SK-N-SH treated with all-trans-retinoic acid at 6 μM for 48 hours (cell line): ENCODE measurements at regions not wholly inside any gene's neighbourhood (a gene's known extent, or its start where the extent isn't known, plus 50 kb on each side); places are given as distances from the start of the nearest gene placed in this dataset.

Source experiments
- ATAC-seq: fragments of 200-7000 bp; cut with Tn5 transposase; 3 replicates; pipeline ENCODE4 v1.9.1; 2020; ENCODE audit warnings: mild to moderate bottlenecking, moderate library complexity
- ARNTL ChIP-seq: fragments of 450-650 bp; formaldehyde crosslinking; IDR thresholded peaks from 2 replicates; pipeline ENCODE4 v1.5.0; 2020; ENCODE audit warnings: low read depth, mild to moderate bottlenecking, moderate library complexity, borderline replicate concordance
- BACH2 ChIP-seq: fragments of 250-450 bp; sonication (Bioruptor Pico); IDR thresholded peaks from 2 replicates; pipeline ENCODE4 v1.9.0; 2021; ENCODE audit warnings: mild to moderate bottlenecking, borderline replicate concordance
- CSDC2 ChIP-seq: fragments of 250-450 bp; sonication (Bioruptor Pico); IDR thresholded peaks from 2 replicates; pipeline ENCODE4 v1.5.0; 2020; ENCODE audit warnings: mild to moderate bottlenecking, moderate library complexity
- ESRRG ChIP-seq: fragments of 250-450 bp; sonication (Bioruptor Pico); IDR thresholded peaks from 2 replicates; pipeline ENCODE4 v1.6.1; 2021; ENCODE audit warnings: mild to moderate bottlenecking
- GLIS3 ChIP-seq: fragments of 250-450 bp; sonication (Bioruptor Pico); IDR thresholded peaks from 2 replicates; pipeline ENCODE4 v1.5.0; 2020; ENCODE audit warnings: mild to moderate bottlenecking, moderate library complexity
- ISL1 ChIP-seq: fragments of 250-450 bp; sonication (Bioruptor Pico); IDR thresholded peaks from 2 replicates; pipeline ENCODE4 v2.1.2; 2022; ENCODE audit warnings: mild to moderate bottlenecking, moderate library complexity
- OSR1 ChIP-seq: fragments of 250-450 bp; sonication (Bioruptor Pico); IDR thresholded peaks from 2 replicates; pipeline ENCODE4 v1.8.0; 2022; ENCODE audit warnings: moderate library complexity, mild to moderate bottlenecking, inconsistent platforms
- PPARA ChIP-seq: fragments of 250-450 bp; sonication (Bioruptor Pico); IDR thresholded peaks from 2 replicates; pipeline ENCODE4 v1.5.0; 2020; ENCODE audit warnings: mild to moderate bottlenecking, borderline replicate concordance
- RARB ChIP-seq: fragments of 250-450 bp; sonication (Bioruptor Pico); IDR thresholded peaks from 2 replicates; pipeline ENCODE4 v1.8.0; 2021; ENCODE audit warnings: mild to moderate bottlenecking, moderate library complexity
- SNAI2 ChIP-seq: fragments of 250-450 bp; sonication (Bioruptor Pico); IDR thresholded peaks from 2 replicates; pipeline ENCODE4 v1.5.0; 2020; ENCODE audit warnings: mild to moderate bottlenecking, moderate library complexity
- TCF4 ChIP-seq: fragments of 250-450 bp; sonication (Bioruptor Pico); IDR thresholded peaks from 2 replicates; pipeline ENCODE4 v1.8.0; 2021; ENCODE audit warnings: mild to moderate bottlenecking, moderate library complexity, borderline replicate concordance
- TOX ChIP-seq: fragments of 250-450 bp; sonication (Bioruptor Pico); IDR thresholded peaks from 2 replicates; pipeline ENCODE4 v1.8.0; 2021; ENCODE audit warnings: mild to moderate bottlenecking, moderate library complexity, borderline replicate concordance
- ZC3H10 ChIP-seq: fragments of 250-450 bp; sonication (Bioruptor Pico); IDR thresholded peaks from 2 replicates; pipeline ENCODE4 v1.5.1; 2021; ENCODE audit warnings: mild to moderate bottlenecking, moderate library complexity
- ZFP3 ChIP-seq: fragments of 250-450 bp; sonication (Bioruptor Pico); IDR thresholded peaks from 2 replicates; pipeline ENCODE4 v1.5.0; 2020; ENCODE audit warnings: mild to moderate bottlenecking, moderate library complexity
- ZFP30 ChIP-seq: fragments of 450-650 bp; formaldehyde crosslinking; IDR thresholded peaks from 2 replicates; pipeline ENCODE4 v1.5.0; 2022; ENCODE audit warnings: mild to moderate bottlenecking, moderate library complexity
- ZNF70 ChIP-seq: fragments of 450-650 bp; formaldehyde crosslinking; IDR thresholded peaks from 2 replicates; pipeline ENCODE4 v1.5.0; 2020; ENCODE audit warnings: mild to moderate bottlenecking, moderate library complexity
- ZNF8 ChIP-seq: fragments of 450-650 bp; formaldehyde crosslinking; IDR thresholded peaks from 2 replicates; pipeline ENCODE4 v1.5.0; 2020; ENCODE audit warnings: mild to moderate bottlenecking, moderate library complexity
- TF ChIP-seq, protein P1 (sequence below): fragments of 250-450 bp; sonication (Bioruptor Pico); IDR thresholded peaks from 2 replicates; pipeline ENCODE4 v1.5.1; 2020; ENCODE audit warnings: low read depth, mild to moderate bottlenecking, moderate library complexity
- TF ChIP-seq, protein P2 (sequence below): fragments of 250-450 bp; sonication (Bioruptor Pico); IDR thresholded peaks from 2 replicates; pipeline ENCODE4 v1.8.0; 2021; ENCODE audit warnings: low read depth, mild to moderate bottlenecking, moderate library complexity, borderline replicate concordance
- TF ChIP-seq, protein P3 (sequence below): fragments of 250-450 bp; sonication (Bioruptor Pico); IDR thresholded peaks from 2 replicates; pipeline ENCODE4 v1.5.0; 2020; ENCODE audit warnings: mild to moderate bottlenecking, moderate library complexity
- TF ChIP-seq, protein P4 (sequence below): fragments of 250-450 bp; sonication (Bioruptor Pico); IDR thresholded peaks from 2 replicates; pipeline ENCODE4 v1.5.1; 2021; ENCODE audit warnings: mild to moderate bottlenecking, moderate library complexity
- TF ChIP-seq, protein P5 (sequence below): fragments of 250-450 bp; sonication (Bioruptor Pico); IDR thresholded peaks from 2 replicates; pipeline ENCODE4 v1.8.0; 2020; ENCODE audit warnings: mild to moderate bottlenecking, moderate library complexity, borderline replicate concordance

DNA sequence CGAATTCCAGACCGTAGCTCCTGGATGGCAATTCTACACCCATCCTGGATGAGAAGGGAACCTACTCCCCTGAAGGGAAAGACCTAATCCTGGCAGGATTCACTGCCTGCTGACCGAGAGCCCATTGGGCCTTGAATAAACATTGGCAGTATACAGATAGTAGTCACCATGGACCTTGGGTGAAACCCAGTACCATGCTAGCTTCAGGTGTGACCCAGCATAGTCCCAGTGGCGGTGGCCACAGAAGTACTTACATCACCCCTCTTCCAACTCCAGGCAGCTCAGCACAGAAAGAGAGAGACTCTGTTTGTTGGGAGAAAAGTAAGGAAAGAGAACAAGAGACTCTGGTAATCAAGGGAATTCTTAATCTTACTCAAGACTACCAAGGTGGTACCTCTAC is 97.2 kb upstream of the SLC13A1 start:
- TF ChIP-seq BACH2 (no peak), CSDC2 (CRISPR knock-in tag) (no peak), ESRRG (no peak), ARNTL (CRISPR knock-in tag) (no peak), GLIS3 (no peak), PPARA (CRISPR knock-in tag) (no peak), ZC3H10 (no peak), TOX (CRISPR knock-in tag) (no peak), RARB (CRISPR knock-in tag) (no peak)
- TF ChIP-seq, protein P1, sequence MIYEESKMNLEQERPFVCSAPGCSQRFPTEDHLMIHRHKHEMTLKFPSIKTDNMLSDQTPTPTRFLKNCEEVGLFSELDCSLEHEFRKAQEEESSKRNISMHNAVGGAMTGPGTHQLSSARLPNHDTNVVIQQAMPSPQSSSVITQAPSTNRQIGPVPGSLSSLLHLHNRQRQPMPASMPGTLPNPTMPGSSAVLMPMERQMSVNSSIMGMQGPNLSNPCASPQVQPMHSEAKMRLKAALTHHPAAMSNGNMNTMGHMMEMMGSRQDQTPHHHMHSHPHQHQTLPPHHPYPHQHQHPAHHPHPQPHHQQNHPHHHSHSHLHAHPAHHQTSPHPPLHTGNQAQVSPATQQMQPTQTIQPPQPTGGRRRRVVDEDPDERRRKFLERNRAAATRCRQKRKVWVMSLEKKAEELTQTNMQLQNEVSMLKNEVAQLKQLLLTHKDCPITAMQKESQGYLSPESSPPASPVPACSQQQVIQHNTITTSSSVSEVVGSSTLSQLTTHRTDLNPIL (CRISPR knock-in tag): no peak
- no peak for ATAC-seq

DNA sequence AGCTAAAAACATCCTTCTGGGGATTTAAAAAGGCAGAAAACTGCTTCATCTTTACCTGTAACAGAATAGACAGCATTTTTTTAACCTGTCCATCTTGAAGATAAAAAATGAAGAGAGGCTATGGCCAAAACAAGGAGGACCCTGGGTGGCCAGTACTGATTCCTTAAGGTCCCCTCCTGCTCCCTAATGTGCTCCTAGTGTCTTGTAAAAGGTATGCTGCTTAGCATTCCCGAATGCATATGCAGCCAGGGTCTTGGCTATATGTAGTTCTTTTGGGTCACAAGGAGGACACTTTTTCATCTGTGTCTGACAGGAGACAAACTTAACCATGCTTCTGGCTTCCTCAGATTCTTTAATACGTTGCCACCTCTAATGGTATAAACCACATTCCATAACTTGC is 93.9 kb upstream of the SLC13A1 start:
- no peak for ATAC-seq
- TF ChIP-seq, protein P2, sequence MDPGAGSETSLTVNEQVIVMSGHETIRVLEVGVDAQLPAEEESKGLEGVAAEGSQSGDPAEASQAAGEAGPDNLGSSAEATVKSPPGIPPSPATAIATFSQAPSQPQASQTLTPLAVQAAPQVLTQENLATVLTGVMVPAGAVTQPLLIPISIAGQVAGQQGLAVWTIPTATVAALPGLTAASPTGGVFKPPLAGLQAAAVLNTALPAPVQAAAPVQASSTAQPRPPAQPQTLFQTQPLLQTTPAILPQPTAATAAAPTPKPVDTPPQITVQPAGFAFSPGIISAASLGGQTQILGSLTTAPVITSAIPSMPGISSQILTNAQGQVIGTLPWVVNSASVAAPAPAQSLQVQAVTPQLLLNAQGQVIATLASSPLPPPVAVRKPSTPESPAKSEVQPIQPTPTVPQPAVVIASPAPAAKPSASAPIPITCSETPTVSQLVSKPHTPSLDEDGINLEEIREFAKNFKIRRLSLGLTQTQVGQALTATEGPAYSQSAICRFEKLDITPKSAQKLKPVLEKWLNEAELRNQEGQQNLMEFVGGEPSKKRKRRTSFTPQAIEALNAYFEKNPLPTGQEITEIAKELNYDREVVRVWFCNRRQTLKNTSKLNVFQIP (CRISPR knock-in tag): no peak
- TF ChIP-seq SNAI2 (CRISPR knock-in tag): no peak
- TF ChIP-seq ZFP30 (CRISPR knock-in tag): no peak
- TF ChIP-seq, protein P1 (CRISPR knock-in tag): no peak
- TF ChIP-seq ISL1: no peak
- TF ChIP-seq ZNF8 (CRISPR knock-in tag): no peak
- TF ChIP-seq BACH2: no peak
- TF ChIP-seq RARB (CRISPR knock-in tag): no peak
- TF ChIP-seq, protein P3, sequence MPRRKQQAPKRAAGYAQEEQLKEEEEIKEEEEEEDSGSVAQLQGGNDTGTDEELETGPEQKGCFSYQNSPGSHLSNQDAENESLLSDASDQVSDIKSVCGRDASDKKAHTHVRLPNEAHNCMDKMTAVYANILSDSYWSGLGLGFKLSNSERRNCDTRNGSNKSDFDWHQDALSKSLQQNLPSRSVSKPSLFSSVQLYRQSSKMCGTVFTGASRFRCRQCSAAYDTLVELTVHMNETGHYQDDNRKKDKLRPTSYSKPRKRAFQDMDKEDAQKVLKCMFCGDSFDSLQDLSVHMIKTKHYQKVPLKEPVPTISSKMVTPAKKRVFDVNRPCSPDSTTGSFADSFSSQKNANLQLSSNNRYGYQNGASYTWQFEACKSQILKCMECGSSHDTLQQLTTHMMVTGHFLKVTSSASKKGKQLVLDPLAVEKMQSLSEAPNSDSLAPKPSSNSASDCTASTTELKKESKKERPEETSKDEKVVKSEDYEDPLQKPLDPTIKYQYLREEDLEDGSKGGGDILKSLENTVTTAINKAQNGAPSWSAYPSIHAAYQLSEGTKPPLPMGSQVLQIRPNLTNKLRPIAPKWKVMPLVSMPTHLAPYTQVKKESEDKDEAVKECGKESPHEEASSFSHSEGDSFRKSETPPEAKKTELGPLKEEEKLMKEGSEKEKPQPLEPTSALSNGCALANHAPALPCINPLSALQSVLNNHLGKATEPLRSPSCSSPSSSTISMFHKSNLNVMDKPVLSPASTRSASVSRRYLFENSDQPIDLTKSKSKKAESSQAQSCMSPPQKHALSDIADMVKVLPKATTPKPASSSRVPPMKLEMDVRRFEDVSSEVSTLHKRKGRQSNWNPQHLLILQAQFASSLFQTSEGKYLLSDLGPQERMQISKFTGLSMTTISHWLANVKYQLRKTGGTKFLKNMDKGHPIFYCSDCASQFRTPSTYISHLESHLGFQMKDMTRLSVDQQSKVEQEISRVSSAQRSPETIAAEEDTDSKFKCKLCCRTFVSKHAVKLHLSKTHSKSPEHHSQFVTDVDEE (CRISPR knock-in tag): no peak
- no peak for TF ChIP-seq ZC3H10
- TF ChIP-seq, protein P4, sequence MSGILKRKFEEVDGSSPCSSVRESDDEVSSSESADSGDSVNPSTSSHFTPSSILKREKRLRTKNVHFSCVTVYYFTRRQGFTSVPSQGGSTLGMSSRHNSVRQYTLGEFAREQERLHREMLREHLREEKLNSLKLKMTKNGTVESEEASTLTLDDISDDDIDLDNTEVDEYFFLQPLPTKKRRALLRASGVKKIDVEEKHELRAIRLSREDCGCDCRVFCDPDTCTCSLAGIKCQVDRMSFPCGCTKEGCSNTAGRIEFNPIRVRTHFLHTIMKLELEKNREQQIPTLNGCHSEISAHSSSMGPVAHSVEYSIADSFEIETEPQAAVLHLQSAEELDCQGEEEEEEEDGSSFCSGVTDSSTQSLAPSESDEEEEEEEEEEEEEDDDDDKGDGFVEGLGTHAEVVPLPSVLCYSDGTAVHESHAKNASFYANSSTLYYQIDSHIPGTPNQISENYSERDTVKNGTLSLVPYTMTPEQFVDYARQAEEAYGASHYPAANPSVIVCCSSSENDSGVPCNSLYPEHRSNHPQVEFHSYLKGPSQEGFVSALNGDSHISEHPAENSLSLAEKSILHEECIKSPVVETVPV (CRISPR knock-in tag): no peak
- no peak for TF ChIP-seq OSR1 (CRISPR knock-in tag)
- no peak for TF ChIP-seq ZFP3 (CRISPR knock-in tag)
- TF ChIP-seq TOX (CRISPR knock-in tag): no peak

DNA sequence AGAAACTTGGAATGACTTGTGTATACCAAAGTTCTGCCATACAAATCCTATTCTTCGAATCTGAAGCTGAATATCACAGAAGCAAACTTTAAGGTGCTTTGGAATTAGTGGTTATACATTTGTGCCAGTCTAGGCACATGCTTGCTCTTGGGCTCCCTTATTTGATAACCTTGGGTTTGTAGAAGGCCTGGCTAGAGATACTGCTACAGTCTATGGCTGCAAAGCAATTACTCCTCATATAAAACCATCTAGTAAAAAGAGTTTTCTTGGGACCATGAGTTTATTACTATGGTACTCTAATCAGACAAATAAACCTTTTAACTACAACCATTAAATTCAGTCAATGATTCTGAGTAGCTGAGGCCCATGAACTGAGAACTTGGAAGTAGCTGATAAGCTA is 92.5 kb upstream of the SLC13A1 start:
- no peak for TF ChIP-seq ARNTL (CRISPR knock-in tag)
- no peak for TF ChIP-seq BACH2
- TF ChIP-seq ZFP30 (CRISPR knock-in tag): no peak
- TF ChIP-seq TCF4 (CRISPR knock-in tag): no peak
- TF ChIP-seq PPARA (CRISPR knock-in tag): no peak
- no peak for TF ChIP-seq ZC3H10
- no peak for TF ChIP-seq TOX (CRISPR knock-in tag)
- TF ChIP-seq, protein P3 (CRISPR knock-in tag): no peak
- no peak for TF ChIP-seq ZFP3 (CRISPR knock-in tag)
- no peak for TF ChIP-seq ZNF70 (CRISPR knock-in tag)
- no peak for TF ChIP-seq GLIS3
- no peak for TF ChIP-seq ZNF8 (CRISPR knock-in tag)
- TF ChIP-seq OSR1 (CRISPR knock-in tag): no peak
- TF ChIP-seq, protein P5, sequence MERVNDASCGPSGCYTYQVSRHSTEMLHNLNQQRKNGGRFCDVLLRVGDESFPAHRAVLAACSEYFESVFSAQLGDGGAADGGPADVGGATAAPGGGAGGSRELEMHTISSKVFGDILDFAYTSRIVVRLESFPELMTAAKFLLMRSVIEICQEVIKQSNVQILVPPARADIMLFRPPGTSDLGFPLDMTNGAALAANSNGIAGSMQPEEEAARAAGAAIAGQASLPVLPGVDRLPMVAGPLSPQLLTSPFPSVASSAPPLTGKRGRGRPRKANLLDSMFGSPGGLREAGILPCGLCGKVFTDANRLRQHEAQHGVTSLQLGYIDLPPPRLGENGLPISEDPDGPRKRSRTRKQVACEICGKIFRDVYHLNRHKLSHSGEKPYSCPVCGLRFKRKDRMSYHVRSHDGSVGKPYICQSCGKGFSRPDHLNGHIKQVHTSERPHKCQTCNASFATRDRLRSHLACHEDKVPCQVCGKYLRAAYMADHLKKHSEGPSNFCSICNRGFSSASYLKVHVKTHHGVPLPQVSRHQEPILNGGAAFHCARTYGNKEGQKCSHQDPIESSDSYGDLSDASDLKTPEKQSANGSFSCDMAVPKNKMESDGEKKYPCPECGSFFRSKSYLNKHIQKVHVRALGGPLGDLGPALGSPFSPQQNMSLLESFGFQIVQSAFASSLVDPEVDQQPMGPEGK (CRISPR knock-in tag): no peak
- TF ChIP-seq CSDC2 (CRISPR knock-in tag): no peak
- TF ChIP-seq SNAI2 (CRISPR knock-in tag): no peak
- TF ChIP-seq, all 23 proteins: peak for 0
- ATAC-seq: no peak
